ENCODE measurements at regions not wholly inside any gene's neighbourhood (a gene's known extent, or its start where the extent isn't known, plus 50 kb on each side); places are given as distances from the start of the nearest gene placed in this dataset.

- Histone ChIP-seq H3K4me3 (no peak overlapping the region), H3K27ac (no peak overlapping the region), H3K79me2 (no peaks in the 10 kb centered on the region), H3K9me3 (ENCODE audit: low read depth) (no peaks in the 10 kb centered on the region), H3K4me1 (ENCODE audit: insufficient read depth) (no peaks in the 10 kb centered on the region), H4K20me1 (ENCODE audit: insufficient read depth, poor library complexity, severe bottlenecking) (no peaks in the 10 kb centered on the region), H2AFZ (no peak overlapping the region), H3K27me3 (no peaks in the 10 kb centered on the region), H3K9me2 (replicated peaks; ENCODE audit: insufficient read depth) (no peaks in the 10 kb centered on the region), H3K4me2 (no peak overlapping the region), H3K36me3 (replicated peaks; ENCODE audit: insufficient read depth, low read depth) (no peaks in the 10 kb centered on the region)
- 92% methylated on average over 3 of the region's 3 CpGs for WGBS (ENCODE audit: low lambda C conversion rate, missing lambda C conversion rate)
- no peak for DNase-seq (ENCODE audit: low spot score)
- no peak for TF ChIP-seq EZH2phosphoT487 (IDR thresholded peaks at IDR 0.05; ENCODE audit: low read depth, severe bottlenecking, unreplicated experiment)
- TF ChIP-seq CTCF (IDR thresholded peaks at IDR 0.05; ENCODE audit: poor library complexity) = no peak
- no peak for TF ChIP-seq EZH2 (IDR thresholded peaks at IDR 0.05; ENCODE audit: borderline replicate concordance)
These were observed 125.3 kb upstream of the P2RY1 start for GRCh38 chr3:152709659-152710058.

GRCh38 chr3:152710549-152710948, 124.4 kb upstream of the P2RY1 start:
- Histone ChIP-seq H3K79me2 (no peaks in the 10 kb centered on the region), H3K36me3 (replicated peaks; ENCODE audit: insufficient read depth, low read depth) (no peaks in the 10 kb centered on the region), H3K4me2 (no peak overlapping the region), H3K9me3 (ENCODE audit: low read depth) (no peaks in the 10 kb centered on the region), H2AFZ (no peak overlapping the region), H3K4me3 (no peak overlapping the region), H3K27ac (no peak overlapping the region), H3K27me3 (no peaks in the 10 kb centered on the region), H3K9me2 (replicated peaks; ENCODE audit: insufficient read depth) (no peaks in the 10 kb centered on the region), H3K4me1 (ENCODE audit: insufficient read depth) (no peaks in the 10 kb centered on the region), H4K20me1 (ENCODE audit: insufficient read depth, poor library complexity, severe bottlenecking) (no peaks in the 10 kb centered on the region)
- no peak for TF ChIP-seq EZH2phosphoT487 (IDR thresholded peaks at IDR 0.05; ENCODE audit: low read depth, severe bottlenecking, unreplicated experiment)
- 95% methylated on average over 3 of the region's 3 CpGs for WGBS (ENCODE audit: low lambda C conversion rate, missing lambda C conversion rate)
- no peak for DNase-seq (ENCODE audit: low spot score)

GRCh38 chr3:152713989-152714388, 120.9 kb upstream of the P2RY1 start:
- H3K27me3 ChIP-seq = no peaks in the 10 kb centered on the region

GRCh38 chr3:152714507-152714906, 120.4 kb upstream of the P2RY1 start:
- no peak for TF ChIP-seq EZH2phosphoT487 (IDR thresholded peaks at IDR 0.05; ENCODE audit: low read depth, severe bottlenecking, unreplicated experiment)
- no peak for TF ChIP-seq EZH2 (IDR thresholded peaks at IDR 0.05; ENCODE audit: borderline replicate concordance)
- no peak for TF ChIP-seq CTCF (IDR thresholded peaks at IDR 0.05; ENCODE audit: poor library complexity)
- no peaks in the 10 kb centered on the region for H3K9me3 ChIP-seq (ENCODE audit: low read depth)
- no peak overlapping the region for H2AFZ ChIP-seq
- no peaks in the 10 kb centered on the region for H3K79me2 ChIP-seq
- H3K27ac ChIP-seq = no peak overlapping the region
- H3K9me2 ChIP-seq (replicated peaks; ENCODE audit: insufficient read depth) = no peaks in the 10 kb centered on the region
- no peaks in the 10 kb centered on the region for H3K36me3 ChIP-seq (replicated peaks; ENCODE audit: insufficient read depth, low read depth)
- no peak for DNase-seq (ENCODE audit: low spot score)
- H4K20me1 ChIP-seq (ENCODE audit: insufficient read depth, poor library complexity, severe bottlenecking) = no peaks in the 10 kb centered on the region
- H3K4me3 ChIP-seq = no peak overlapping the region
- peaks cover 5% of the 10 kb centered on the region for H3K4me1 ChIP-seq (ENCODE audit: insufficient read depth)
- no peaks in the 10 kb centered on the region for H3K27me3 ChIP-seq
- no peak overlapping the region for H3K4me2 ChIP-seq

More at GRCh38 chr3:152713989-152714388, 120.9 kb upstream of the P2RY1 start:
- H3K4me3 ChIP-seq = no peak overlapping the region
- H3K79me2 ChIP-seq = no peaks in the 10 kb centered on the region
- H3K9me3 ChIP-seq (ENCODE audit: low read depth) = no peaks in the 10 kb centered on the region
- H3K9me2 ChIP-seq (replicated peaks; ENCODE audit: insufficient read depth) = no peaks in the 10 kb centered on the region
- peaks cover 5% of the 10 kb centered on the region for H3K4me1 ChIP-seq (ENCODE audit: insufficient read depth)
- no peaks in the 10 kb centered on the region for H3K36me3 ChIP-seq (replicated peaks; ENCODE audit: insufficient read depth, low read depth)
- no peaks in the 10 kb centered on the region for H4K20me1 ChIP-seq (ENCODE audit: insufficient read depth, poor library complexity, severe bottlenecking)
- DNase-seq (ENCODE audit: low spot score) = no peak
- no peak overlapping the region for H3K4me2 ChIP-seq
- no peak overlapping the region for H2AFZ ChIP-seq
- TF ChIP-seq EZH2 (IDR thresholded peaks at IDR 0.05; ENCODE audit: borderline replicate concordance) (no peak), CTCF (IDR thresholded peaks at IDR 0.05; ENCODE audit: poor library complexity) (no peak), EZH2phosphoT487 (IDR thresholded peaks at IDR 0.05; ENCODE audit: low read depth, severe bottlenecking, unreplicated experiment) (no peak)
- no peak overlapping the region for H3K27ac ChIP-seq

Data from hepatocyte (in vitro differentiated cells).